LNCAP (cell line): ENCODE measurements at regions not wholly inside any gene's neighbourhood (a gene's known extent, or its start where the extent isn't known, plus 50 kb on each side); places are given as distances from the start of the nearest gene placed in this dataset.

ENCODE experiments used
- TF ChIP-seq, protein P1 (sequence below): fragments of 450-650 bp; IDR thresholded peaks from 2 replicates; pipeline ENCODE4 v1.5.1; 2017; ENCODE audit warnings: mild to moderate bottlenecking

DNA sequence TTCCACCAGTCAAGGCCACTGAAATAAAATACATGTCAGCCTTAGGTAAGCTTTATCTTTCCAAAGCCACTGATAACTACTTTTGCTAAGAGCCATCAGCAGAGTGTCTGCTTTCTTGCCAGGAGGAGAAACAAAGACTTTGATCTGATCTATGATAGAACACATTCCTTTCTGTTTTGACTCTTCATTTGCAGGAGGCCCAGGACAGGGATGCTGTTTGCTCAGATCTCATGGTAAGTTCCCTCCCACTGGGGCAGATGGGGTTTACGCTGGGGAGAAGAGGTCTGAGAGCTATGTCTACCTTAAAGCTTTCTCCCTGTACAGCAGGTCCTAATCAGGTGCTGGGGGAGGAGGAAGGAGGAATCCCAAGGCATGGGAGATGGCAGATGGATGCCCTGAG is 497.6 kb downstream of the NTRK2 start:
- TF ChIP-seq, protein P1, sequence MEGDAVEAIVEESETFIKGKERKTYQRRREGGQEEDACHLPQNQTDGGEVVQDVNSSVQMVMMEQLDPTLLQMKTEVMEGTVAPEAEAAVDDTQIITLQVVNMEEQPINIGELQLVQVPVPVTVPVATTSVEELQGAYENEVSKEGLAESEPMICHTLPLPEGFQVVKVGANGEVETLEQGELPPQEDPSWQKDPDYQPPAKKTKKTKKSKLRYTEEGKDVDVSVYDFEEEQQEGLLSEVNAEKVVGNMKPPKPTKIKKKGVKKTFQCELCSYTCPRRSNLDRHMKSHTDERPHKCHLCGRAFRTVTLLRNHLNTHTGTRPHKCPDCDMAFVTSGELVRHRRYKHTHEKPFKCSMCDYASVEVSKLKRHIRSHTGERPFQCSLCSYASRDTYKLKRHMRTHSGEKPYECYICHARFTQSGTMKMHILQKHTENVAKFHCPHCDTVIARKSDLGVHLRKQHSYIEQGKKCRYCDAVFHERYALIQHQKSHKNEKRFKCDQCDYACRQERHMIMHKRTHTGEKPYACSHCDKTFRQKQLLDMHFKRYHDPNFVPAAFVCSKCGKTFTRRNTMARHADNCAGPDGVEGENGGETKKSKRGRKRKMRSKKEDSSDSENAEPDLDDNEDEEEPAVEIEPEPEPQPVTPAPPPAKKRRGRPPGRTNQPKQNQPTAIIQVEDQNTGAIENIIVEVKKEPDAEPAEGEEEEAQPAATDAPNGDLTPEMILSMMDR = no peak

GRCh38 chr9:85163825-85164224 is 494.3 kb downstream of the NTRK2 start:
- TF ChIP-seq, protein P1 = no peak

DNA sequence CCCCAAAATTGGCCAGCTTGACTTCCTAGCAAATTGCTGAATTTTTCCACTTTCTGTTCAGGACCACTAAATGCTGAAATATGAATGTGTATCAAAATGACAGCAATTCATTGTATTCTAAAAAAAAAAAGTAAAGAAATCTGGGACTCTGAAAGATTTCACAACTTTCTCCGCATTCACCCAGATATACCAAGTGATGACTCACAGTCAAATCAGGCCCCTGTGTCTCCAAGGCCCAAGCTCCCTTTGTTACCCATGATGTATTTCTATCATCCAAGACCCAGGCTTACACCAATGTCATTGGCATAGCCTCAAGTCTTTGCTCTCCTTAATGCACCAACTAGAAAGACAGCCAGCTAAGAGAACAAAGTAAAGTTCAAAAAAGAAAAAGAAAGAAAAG is 493.9 kb downstream of the NTRK2 start:
- TF ChIP-seq, protein P1 = no peak

- TF ChIP-seq, protein P1 = no peak
These were observed 493.3 kb downstream of the NTRK2 start for GRCh38 chr9:85162822-85163221.

GRCh38 chr9:85158512-85158911 is 489.0 kb downstream of the NTRK2 start:
- TF ChIP-seq, protein P1 = no peak

DNA sequence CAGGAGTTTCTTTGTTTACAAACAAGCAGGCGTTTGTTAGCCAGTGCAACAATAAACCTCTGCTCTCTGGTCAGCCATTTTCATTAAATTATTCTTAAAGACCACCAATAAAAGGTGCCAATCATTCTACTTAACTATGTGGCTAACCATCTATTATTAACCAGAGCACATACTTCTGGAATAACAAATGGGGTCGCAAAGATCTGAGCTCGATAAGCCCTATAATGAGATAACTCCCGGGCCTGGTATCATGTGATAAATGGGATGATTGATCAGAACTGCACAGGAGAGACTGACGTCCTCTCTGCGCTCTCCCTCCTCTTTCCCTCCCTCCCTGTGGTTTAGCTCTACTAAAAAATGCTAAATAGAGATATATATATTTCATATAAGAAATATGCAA is 488.2 kb downstream of the NTRK2 start:
- TF ChIP-seq, protein P1 = no peak

DNA sequence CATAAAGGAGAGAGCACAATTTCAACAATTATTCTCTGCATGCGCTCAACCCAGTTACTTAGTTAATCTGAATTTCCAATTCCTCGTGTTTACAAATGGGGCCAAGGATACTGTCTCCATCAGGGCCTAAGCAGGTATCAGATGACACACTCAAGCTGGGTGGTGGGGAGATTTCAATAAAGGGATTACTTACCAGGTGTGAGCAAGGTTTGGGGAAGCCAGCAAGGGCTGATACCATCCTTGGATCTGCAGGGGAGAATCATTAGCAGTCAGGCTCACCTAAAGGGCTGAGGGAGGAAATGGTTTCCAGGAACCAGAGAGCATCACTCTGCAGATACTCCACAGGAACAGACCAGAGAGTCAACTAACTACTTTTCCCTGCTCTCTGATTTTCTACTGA is 487.1 kb downstream of the NTRK2 start:
- TF ChIP-seq, protein P1 = no peak

DNA sequence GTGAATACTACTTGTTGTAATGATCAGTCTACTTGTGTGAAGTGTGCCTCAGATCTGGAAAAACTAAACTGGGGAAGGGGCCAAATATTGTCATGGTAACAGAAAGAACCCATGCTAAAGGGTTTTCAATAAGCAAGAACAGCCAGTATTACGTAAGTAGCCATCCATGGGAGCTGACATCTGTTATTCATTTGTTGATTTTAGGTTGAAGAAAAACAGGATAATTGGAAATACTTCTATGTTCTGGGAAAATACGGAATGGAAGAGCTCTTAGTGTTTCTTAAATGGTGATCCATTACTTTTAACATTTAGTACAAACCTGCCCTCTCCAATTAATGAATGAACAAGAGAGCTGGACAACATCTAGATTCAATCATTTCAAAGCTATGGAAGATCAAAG is 485.8 kb downstream of the NTRK2 start:
- TF ChIP-seq, protein P1 = no peak
